SK-N-MC (cell line): ENCODE measurements at regions not wholly inside any gene's neighbourhood (a gene's known extent, or its start where the extent isn't known, plus 50 kb on each side); places are given as distances from the start of the nearest gene placed in this dataset.

ENCODE experiments used
- DNase-seq: peaks from one replicate; pipeline ENCODE4 v3.0.0-alpha.2; 2011; ENCODE audit warnings: low read depth, low spot score
- H3K27ac ChIP-seq: fragments of 200-600 bp; sonication (generic); 2 replicates; pipeline ENCODE4 v1.5.1; 2016; ENCODE audit warnings: mixed run types
- H3K36me3 ChIP-seq: fragments of 200-600 bp; sonication (generic); 2 replicates; pipeline ENCODE4 v1.6.1; 2017; ENCODE audit warnings: antibody characterized with exemption, low read length, mixed read lengths; ENCODE audit not compliant: insufficient read depth
- H3K4me3 ChIP-seq: fragments of 200-600 bp; sonication (generic); 2 replicates; pipeline ENCODE4 v1.5.1; 2016
- H3K9ac ChIP-seq: fragments of 200-600 bp; sonication (generic); 2 replicates; pipeline ENCODE4 v1.8.0; 2017; ENCODE audit warnings: mixed run types, mixed read lengths; ENCODE audit not compliant: insufficient read length
- H3K9me3 ChIP-seq: fragments of 200-600 bp; sonication (generic); 2 replicates; pipeline ENCODE4 v1.6.1; 2017; ENCODE audit warnings: low read depth, mild to moderate bottlenecking, antibody characterized with exemption, low read length, moderate library complexity, mixed read lengths
- EZH2 ChIP-seq: fragments of 200-600 bp; sonication (generic); IDR thresholded peaks from one replicate; pipeline ENCODE4 v1.6.1; 2017; ENCODE audit warnings: antibody characterized with exemption
- FOXP2 ChIP-seq: optimal IDR thresholded peaks from 2 replicates; pipeline ENCODE3; 2011; ENCODE audit warnings: mild to moderate bottlenecking, moderate library complexity; ENCODE audit not compliant: insufficient read depth; ENCODE audit errors: extremely low read length, control extremely low read depth
- POLR2AphosphoS5 ChIP-seq: IDR thresholded peaks from 2 replicates; pipeline ENCODE4 v1.6.1; 2012; ENCODE audit warnings: mild to moderate bottlenecking, low read depth, low read length, borderline replicate concordance

GRCh38 chr15:38895326-38896255 is 331.0 kb upstream of the RASGRP1 start:
- no peaks in the 10 kb centered on the region for H3K9me3 ChIP-seq
- H3K9ac ChIP-seq = no peak overlapping the region
- no peak overlapping the region for H3K4me3 ChIP-seq
- H3K27ac ChIP-seq = no peak overlapping the region
- TF ChIP-seq POLR2AphosphoS5 (no peak), EZH2 (no peak), FOXP2 (no peak)
- no peak for DNase-seq
- no peaks in the 10 kb centered on the region for H3K36me3 ChIP-seq

GRCh38 chr15:38896647-38897046 is 332.0 kb upstream of the RASGRP1 start:
- no peaks in the 10 kb centered on the region for H3K9me3 ChIP-seq
- DNase-seq = no peak
- no peak overlapping the region for H3K27ac ChIP-seq
- H3K9ac ChIP-seq = no peak overlapping the region
- H3K36me3 ChIP-seq = no peaks in the 10 kb centered on the region
- TF ChIP-seq EZH2 = no peak
- TF ChIP-seq FOXP2 = no peak
- no peak for TF ChIP-seq POLR2AphosphoS5
- no peak overlapping the region for H3K4me3 ChIP-seq

DNA sequence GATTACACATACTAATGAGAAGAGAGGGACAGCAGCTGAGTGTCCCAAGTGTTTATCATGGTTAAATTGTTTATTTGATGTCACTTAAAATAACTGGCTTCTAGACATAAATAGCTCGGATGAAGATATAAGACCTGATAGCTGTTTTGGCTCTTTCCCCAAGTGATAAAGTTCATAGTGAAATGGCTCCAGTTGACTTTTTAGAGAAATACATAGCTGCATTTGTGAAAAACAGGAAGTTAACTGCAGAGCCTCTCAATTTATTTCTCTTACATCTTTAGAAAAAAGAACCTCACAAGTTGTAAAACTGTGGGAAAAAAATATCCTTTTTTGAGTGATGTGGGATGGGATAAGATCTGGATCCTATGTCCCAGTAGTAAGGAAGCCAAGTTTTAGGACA is 332.9 kb upstream of the RASGRP1 start:
- DNase-seq = no peak
- no peak overlapping the region for H3K27ac ChIP-seq
- no peak overlapping the region for H3K4me3 ChIP-seq
- H3K9me3 ChIP-seq = no peaks in the 10 kb centered on the region
- H3K36me3 ChIP-seq = no peaks in the 10 kb centered on the region
- no peak overlapping the region for H3K9ac ChIP-seq
- TF ChIP-seq POLR2AphosphoS5 (no peak), FOXP2 (no peak), EZH2 (no peak)

GRCh38 chr15:38898236-38898635 is 333.6 kb upstream of the RASGRP1 start:
- no peak overlapping the region for H3K9ac ChIP-seq
- H3K36me3 ChIP-seq = no peaks in the 10 kb centered on the region
- no peak for TF ChIP-seq EZH2
- H3K27ac ChIP-seq = no peak overlapping the region
- H3K9me3 ChIP-seq = no peaks in the 10 kb centered on the region
- H3K4me3 ChIP-seq = no peak overlapping the region
- no peak for DNase-seq

DNA sequence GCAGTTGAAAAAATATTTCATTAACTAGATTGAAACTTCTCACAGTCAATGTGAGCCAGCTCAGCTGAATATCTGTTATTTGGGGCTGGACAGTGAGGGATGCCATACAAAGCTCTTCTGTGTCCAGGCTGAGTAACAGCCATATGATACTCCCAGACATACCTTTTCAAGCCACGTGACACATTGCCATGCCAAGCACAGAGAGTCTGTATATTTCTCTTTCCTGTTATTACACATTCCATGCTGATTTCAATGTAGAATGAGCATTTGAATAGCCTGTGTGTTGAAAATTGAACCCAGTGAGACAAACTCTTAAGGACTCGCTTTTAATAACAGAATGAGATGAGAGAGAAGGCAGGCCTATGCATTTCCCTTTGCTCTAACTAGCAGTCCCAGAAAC is 334.7 kb upstream of the RASGRP1 start:
- H3K9ac ChIP-seq = no peak overlapping the region
- H3K4me3 ChIP-seq = no peak overlapping the region
- no peaks in the 10 kb centered on the region for H3K9me3 ChIP-seq
- no peak for DNase-seq
- H3K27ac ChIP-seq = no peak overlapping the region
- no peaks in the 10 kb centered on the region for H3K36me3 ChIP-seq
- no peak for TF ChIP-seq FOXP2
- no peak for TF ChIP-seq EZH2
- no peak for TF ChIP-seq POLR2AphosphoS5

DNA sequence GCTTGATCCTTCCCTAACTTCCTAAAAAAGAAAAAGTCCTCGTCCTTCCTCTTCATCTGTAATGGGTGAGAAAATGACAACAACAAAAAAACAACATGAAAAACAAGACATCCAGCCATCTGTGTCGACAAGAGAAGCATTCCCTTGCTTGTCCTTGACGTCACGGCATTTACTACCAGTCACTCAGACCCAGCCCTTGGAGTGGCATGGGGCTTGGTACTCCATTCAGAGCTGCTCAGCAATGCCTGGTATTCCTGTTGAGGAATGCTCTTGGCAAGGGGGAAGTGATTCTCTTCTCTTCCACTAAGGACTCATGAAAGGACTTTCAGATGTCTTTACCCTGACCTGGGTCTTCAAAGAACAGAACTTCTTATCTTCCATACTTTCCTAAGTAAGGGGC is 339.7 kb upstream of the RASGRP1 start:
- no peak for TF ChIP-seq POLR2AphosphoS5
- no peak for TF ChIP-seq FOXP2
- no peak for TF ChIP-seq EZH2
- H3K4me3 ChIP-seq = no peak overlapping the region
- H3K9ac ChIP-seq = no peak overlapping the region
- H3K27ac ChIP-seq = no peak overlapping the region
- H3K9me3 ChIP-seq = no peaks in the 10 kb centered on the region
- H3K36me3 ChIP-seq = no peaks in the 10 kb centered on the region
- no peak for DNase-seq

DNA sequence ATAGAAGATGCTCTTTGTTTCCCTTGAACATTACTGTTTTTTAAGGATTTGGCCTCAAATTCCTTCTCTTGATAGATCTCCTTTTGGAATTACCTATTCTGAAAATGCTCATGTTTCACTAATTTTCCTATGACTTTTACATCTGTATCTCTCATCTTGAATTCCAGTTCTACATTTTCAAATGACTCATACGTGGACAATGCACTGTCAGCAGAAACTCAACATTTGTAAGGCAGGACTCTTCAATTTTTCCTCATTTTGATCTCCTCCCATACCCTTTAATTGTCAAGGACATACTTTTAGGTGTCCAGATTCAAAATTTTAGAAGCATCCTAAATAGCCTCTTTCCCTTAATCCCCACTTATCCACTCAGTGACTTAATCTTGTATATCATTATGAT is 341.0 kb upstream of the RASGRP1 start:
- no peak overlapping the region for H3K27ac ChIP-seq
- H3K9me3 ChIP-seq = no peaks in the 10 kb centered on the region
- H3K9ac ChIP-seq = no peak overlapping the region
- no peak overlapping the region for H3K4me3 ChIP-seq
- H3K36me3 ChIP-seq = no peaks in the 10 kb centered on the region
- no peak for DNase-seq
- TF ChIP-seq POLR2AphosphoS5 (no peak), EZH2 (no peak), FOXP2 (no peak)

DNA sequence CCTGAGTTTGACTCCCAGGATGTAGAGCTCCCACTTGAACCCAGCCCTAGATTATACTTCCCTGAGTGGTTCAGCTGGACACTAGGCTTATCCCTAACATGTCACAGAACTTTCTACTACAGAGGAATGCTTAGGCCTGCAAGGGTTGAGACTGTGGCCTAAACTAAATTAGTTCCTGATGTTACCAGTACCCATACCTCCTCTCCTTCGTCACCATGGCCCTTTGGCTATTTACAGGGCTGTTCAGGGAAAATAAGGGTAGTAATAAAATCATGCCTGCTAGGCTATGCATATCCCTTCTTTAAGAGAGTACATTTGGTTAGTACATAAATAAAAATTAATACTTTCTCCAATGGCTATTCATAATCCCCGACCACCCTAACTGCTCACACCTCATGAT is 356.4 kb upstream of the RASGRP1 start:
- Histone ChIP-seq H3K36me3 (no peaks in the 10 kb centered on the region), H3K9ac (no peak overlapping the region), H3K27ac (no peak overlapping the region), H3K4me3 (no peak overlapping the region), H3K9me3 (no peaks in the 10 kb centered on the region)
- DNase-seq = no peak
- TF ChIP-seq FOXP2 (no peak), POLR2AphosphoS5 (no peak), EZH2 (no peak)

DNA sequence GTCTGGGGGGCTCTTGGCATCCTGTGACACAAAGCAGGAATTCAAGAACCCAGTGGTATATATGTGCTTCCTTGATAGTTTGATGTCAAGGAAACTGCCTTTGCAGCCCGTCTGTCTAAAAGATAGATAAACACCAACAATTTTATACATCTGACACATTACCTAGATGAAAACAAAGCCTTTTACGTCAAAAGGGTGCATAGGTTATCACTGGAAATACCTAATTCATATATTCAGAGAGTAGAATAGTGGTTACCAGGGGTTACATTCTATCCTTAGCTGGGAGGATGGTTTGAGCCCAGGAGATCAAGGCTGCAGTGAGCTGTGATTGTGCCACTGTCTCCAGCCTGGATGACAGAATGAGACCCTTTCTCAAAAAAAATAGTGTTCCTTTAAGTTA is 356.9 kb upstream of the RASGRP1 start:
- no peaks in the 10 kb centered on the region for H3K9me3 ChIP-seq
- H3K4me3 ChIP-seq = no peak overlapping the region
- H3K27ac ChIP-seq = no peak overlapping the region
- TF ChIP-seq POLR2AphosphoS5 = no peak
- TF ChIP-seq FOXP2 = no peak
- TF ChIP-seq EZH2 = no peak
- H3K36me3 ChIP-seq = no peaks in the 10 kb centered on the region
- no peak for DNase-seq
- H3K9ac ChIP-seq = no peak overlapping the region

DNA sequence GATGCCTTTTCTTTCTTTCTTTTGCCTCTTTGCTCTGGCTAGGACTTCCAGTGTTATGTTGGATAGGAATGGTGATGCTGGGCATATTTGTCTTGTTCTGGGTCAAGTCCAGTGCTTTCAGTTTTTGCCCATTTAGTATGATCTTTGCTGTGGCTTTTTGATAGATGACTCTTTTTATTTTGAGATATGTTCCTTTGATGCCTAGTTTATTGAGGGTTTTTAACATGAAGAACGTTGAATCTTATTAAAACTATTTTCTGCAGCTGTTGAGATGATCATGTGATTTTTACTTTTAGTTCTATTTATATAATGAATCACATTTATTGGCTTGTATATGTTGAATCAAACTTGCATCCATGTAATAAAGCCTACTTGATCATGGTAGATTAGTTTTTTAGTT is 363.8 kb upstream of the RASGRP1 start:
- Histone ChIP-seq H3K9ac (no peak overlapping the region), H3K4me3 (no peak overlapping the region), H3K9me3 (no peaks in the 10 kb centered on the region), H3K27ac (no peak overlapping the region), H3K36me3 (no peaks in the 10 kb centered on the region)
- no peak for DNase-seq
- TF ChIP-seq POLR2AphosphoS5 = no peak
- TF ChIP-seq FOXP2 = no peak
- TF ChIP-seq EZH2 = no peak
